ENCODE measurements at regions not wholly inside any gene's neighbourhood (a gene's known extent, or its start where the extent isn't known, plus 50 kb on each side); places are given as distances from the start of the nearest gene placed in this dataset.

DNA sequence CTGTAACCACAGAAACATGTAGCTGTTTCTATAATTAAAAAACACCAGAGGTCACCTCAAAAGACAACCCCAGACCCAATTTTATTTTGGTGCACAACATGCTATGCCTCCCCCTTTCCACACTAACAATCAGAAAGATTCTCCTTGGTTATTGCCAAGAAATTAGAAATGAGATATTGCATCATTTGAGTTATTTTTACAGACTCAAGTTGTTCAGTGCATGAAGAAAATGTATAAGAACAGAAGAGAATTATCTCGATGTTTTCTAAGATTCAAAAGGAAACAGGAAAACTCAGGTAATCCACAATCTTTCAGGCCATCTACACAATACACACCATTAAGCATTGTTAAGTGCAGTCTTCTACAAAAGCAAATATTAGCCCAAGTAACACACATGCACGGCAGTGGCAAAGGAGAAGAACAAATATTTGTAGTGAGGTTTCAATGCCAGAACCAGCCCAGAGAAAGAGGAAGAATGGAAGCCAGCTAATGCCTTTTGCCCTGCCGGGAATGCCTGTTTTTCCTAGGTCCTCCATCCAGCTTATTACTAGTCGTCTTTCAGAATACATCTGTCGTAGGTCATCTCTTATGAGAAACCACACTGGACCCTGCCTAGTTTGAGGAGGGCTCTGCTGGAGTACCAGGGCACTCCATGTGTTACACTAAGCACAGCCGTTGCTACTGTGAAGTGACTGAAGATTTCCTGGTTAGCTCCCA lies 67.6 kb upstream of the C1GALT1 start:
- no peaks in the 10 kb centered on the region for H3K4me1 Mint-ChIP-seq (ENCODE audit: unreplicated experiment)
- H3K27ac Mint-ChIP-seq (ENCODE audit: unreplicated experiment) = no peak overlapping the region
- H3K36me3 Mint-ChIP-seq (ENCODE audit: unreplicated experiment) = no peaks in the 10 kb centered on the region
- H3K9me3 Mint-ChIP-seq (ENCODE audit: unreplicated experiment) = no peaks in the 10 kb centered on the region
- no peak for DNase-seq (ENCODE audit: extremely low spot score, unreplicated experiment)
- TF ChIP-seq, protein P1, sequence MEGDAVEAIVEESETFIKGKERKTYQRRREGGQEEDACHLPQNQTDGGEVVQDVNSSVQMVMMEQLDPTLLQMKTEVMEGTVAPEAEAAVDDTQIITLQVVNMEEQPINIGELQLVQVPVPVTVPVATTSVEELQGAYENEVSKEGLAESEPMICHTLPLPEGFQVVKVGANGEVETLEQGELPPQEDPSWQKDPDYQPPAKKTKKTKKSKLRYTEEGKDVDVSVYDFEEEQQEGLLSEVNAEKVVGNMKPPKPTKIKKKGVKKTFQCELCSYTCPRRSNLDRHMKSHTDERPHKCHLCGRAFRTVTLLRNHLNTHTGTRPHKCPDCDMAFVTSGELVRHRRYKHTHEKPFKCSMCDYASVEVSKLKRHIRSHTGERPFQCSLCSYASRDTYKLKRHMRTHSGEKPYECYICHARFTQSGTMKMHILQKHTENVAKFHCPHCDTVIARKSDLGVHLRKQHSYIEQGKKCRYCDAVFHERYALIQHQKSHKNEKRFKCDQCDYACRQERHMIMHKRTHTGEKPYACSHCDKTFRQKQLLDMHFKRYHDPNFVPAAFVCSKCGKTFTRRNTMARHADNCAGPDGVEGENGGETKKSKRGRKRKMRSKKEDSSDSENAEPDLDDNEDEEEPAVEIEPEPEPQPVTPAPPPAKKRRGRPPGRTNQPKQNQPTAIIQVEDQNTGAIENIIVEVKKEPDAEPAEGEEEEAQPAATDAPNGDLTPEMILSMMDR (IDR thresholded peaks at IDR 0.05) = no peak
- no peak overlapping the region for H3K4me3 Mint-ChIP-seq (ENCODE audit: unreplicated experiment)
- peaks cover 11% of the 10 kb centered on the region for H3K27me3 Mint-ChIP-seq (ENCODE audit: unreplicated experiment)

DNA sequence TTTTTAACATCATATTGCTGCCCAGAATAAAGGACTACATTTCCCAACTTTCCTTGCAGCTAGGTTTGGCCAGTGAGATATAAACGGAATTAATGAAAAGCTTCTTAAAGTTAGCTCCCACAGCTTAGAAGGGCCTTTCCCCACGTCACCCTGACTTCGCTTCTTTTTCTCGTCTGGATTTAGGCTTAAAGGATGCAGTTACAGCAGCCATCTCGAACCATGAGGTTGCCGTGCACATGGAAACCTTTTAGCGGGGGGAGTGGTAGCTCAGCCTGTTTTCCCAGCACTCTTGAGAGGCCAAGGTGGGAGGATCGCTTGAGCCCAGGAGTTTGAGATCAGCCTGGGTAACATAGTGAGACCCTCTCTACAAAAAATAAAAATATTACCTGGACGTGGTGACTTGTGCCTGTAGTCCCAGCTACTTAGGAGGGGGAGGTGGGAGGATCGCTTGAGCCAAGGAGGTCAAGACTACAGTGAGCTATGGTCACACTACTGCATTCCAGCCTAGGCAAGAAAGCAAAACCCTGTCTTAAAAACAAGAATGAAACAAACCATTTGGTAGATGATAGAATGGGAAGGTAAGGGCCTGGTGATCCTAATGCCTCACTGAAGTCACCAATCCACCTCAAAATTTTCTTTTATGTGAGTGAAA lies 64.3 kb upstream of the C1GALT1 start:
- H3K36me3 Mint-ChIP-seq (ENCODE audit: unreplicated experiment) = no peaks in the 10 kb centered on the region

DNA sequence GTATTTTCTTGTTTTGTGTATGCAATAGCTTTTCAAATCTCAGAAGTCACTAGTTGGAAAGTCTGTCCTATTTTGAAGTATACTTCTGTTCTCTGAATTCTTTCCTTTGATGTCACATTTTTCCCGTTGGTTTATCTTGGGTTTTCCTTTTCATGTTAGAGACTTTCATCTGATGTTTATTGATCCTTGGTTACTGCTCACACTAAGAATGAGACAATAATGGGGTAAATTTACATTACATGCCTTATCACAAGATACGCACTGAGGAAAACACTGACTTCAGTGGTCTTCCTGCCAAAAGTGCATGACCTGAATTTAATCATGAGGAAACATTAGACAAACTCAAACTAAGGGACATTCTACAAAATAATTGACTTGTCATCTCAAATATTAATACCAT lies 63.5 kb upstream of the C1GALT1 start:
- Mint-ChIP-seq H3K4me3 (ENCODE audit: unreplicated experiment) (no peak overlapping the region), H3K4me1 (ENCODE audit: unreplicated experiment) (peaks cover 4% of the 10 kb centered on the region), H3K9me3 (ENCODE audit: unreplicated experiment) (no peaks in the 10 kb centered on the region), H3K27ac (ENCODE audit: unreplicated experiment) (no peak overlapping the region), H3K36me3 (ENCODE audit: unreplicated experiment) (no peaks in the 10 kb centered on the region), H3K27me3 (ENCODE audit: unreplicated experiment) (peaks cover 7% of the 10 kb centered on the region)
- TF ChIP-seq, protein P1 (IDR thresholded peaks at IDR 0.05) = no peak
- no peak for DNase-seq (ENCODE audit: extremely low spot score, unreplicated experiment)

More for the DNA sequence above, 64.3 kb upstream of the C1GALT1 start:
- TF ChIP-seq, protein P1 (IDR thresholded peaks at IDR 0.05) = no peak
- Mint-ChIP-seq H3K4me3 (ENCODE audit: unreplicated experiment) (no peak overlapping the region), H3K27ac (ENCODE audit: unreplicated experiment) (no peak overlapping the region), H3K4me1 (ENCODE audit: unreplicated experiment) (peaks cover 4% of the 10 kb centered on the region), H3K27me3 (ENCODE audit: unreplicated experiment) (peaks cover 11% of the 10 kb centered on the region), H3K9me3 (ENCODE audit: unreplicated experiment) (no peaks in the 10 kb centered on the region)
- DNase-seq (ENCODE audit: extremely low spot score, unreplicated experiment) = no peak

DNA sequence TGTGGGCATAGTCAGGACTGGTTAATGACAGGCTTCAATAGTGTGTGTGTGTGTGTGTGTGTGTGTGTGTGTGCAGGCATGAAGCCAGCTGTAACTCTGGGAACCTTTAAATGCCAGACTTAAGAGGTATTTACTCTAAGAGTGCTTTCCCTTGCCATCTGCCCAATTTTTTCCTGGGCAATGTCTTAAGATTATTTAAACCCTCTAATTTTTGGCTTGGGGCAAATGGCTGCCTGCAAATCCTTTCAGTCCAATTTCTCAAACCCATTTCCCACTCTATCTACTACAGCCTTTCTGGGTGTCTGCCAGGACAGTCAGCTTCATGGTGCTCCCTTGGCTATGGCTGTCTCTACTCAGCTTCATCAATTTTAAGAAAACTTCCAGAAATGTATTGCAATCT lies 62.6 kb upstream of the C1GALT1 start:
- no peak for DNase-seq (ENCODE audit: extremely low spot score, unreplicated experiment)
- Mint-ChIP-seq H3K9me3 (ENCODE audit: unreplicated experiment) (no peaks in the 10 kb centered on the region), H3K4me3 (ENCODE audit: unreplicated experiment) (no peak overlapping the region), H3K4me1 (ENCODE audit: unreplicated experiment) (peaks cover 4% of the 10 kb centered on the region), H3K36me3 (ENCODE audit: unreplicated experiment) (no peaks in the 10 kb centered on the region), H3K27ac (ENCODE audit: unreplicated experiment) (no peak overlapping the region), H3K27me3 (ENCODE audit: unreplicated experiment) (peaks cover 3% of the 10 kb centered on the region)
- TF ChIP-seq, protein P1 (IDR thresholded peaks at IDR 0.05) = no peak

DNA sequence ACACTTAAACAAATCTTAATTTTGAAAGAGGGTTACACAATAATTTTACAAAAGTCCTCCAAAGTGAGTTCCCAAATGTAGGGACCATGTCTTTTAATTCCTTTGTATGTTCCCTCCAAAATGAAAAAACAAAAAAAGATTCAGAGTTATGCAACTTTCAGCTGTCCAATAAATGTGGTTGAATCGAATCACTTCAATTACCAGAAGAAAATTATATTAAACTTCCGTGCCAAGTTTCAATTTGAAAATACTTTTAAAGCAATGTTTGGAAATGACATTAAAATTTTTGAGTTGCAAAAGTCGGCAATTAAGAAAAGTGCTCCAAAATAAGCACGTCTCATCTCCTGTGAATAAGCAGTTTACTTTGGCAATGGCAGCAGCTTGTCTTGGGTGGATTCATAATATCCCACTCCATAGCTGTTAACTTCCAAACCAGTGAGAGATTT lies 60.3 kb upstream of the C1GALT1 start:
- TF ChIP-seq, protein P1 (IDR thresholded peaks at IDR 0.05) = no peak
- Mint-ChIP-seq H3K36me3 (ENCODE audit: unreplicated experiment) (no peaks in the 10 kb centered on the region), H3K4me3 (ENCODE audit: unreplicated experiment) (no peak overlapping the region), H3K9me3 (ENCODE audit: unreplicated experiment) (no peaks in the 10 kb centered on the region), H3K27ac (ENCODE audit: unreplicated experiment) (no peak overlapping the region), H3K4me1 (ENCODE audit: unreplicated experiment) (peaks cover 4% of the 10 kb centered on the region), H3K27me3 (ENCODE audit: unreplicated experiment) (peaks cover 2% of the 10 kb centered on the region)
- no peak for DNase-seq (ENCODE audit: extremely low spot score, unreplicated experiment)

Measured in osteocyte (in vitro differentiated cells).